Fibroblast of skin of abdomen (primary cell): ENCODE measurements at regions not wholly inside any gene's neighbourhood (a gene's known extent, or its start where the extent isn't known, plus 50 kb on each side); places are given as distances from the start of the nearest gene placed in this dataset.
"Not testable (repeated sequence)": the region's sequence is repeated elsewhere in the genome, so short reads cannot be mapped to it uniquely, and the experiment has no call there.

Experiments
- DNase-seq: peaks from one replicate; pipeline ENCODE4 v3.0.0-alpha.2; 2013

- no peak for DNase-seq
These were observed 64.7 kb downstream of the DHCR7 start for GRCh38 chr11:71383461-71383860.

DNA sequence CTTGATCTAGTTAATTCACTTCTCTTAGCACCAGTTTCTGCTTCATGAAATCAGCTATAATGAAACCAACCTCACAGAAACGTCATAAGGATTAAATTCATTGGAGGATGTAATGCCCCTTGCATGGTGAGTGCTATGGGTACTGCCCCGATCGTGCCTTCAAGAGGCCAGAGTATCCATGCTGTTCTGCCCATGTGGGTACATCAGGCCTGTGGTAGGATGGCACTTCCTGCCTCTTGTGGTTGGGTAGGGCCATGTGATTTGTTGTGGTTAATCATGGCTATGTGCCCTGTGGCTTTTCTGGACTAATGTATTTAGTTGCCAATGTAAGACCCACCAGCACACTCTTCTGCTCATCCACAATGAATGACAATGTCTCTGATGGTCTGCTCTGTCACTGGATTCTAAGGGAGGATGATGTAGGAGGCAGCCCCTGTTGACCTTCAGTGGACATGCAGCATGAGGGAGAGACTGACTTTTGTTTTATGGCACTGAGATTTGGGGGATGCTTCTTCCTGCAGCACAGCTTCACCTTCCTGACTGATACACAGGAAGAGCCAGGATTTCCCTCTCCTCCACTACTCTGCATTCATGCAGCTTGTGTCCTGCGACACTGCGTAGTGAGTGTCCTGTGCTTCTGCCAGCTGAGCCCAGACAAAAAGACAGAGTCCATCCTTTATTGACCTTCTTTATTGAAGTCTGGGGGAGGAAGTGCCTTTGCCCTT is 66.2 kb downstream of the DHCR7 start:
- no peak for DNase-seq

GRCh38 chr11:71379701-71380100 is 68.5 kb downstream of the DHCR7 start:
- no peak for DNase-seq

DNA sequence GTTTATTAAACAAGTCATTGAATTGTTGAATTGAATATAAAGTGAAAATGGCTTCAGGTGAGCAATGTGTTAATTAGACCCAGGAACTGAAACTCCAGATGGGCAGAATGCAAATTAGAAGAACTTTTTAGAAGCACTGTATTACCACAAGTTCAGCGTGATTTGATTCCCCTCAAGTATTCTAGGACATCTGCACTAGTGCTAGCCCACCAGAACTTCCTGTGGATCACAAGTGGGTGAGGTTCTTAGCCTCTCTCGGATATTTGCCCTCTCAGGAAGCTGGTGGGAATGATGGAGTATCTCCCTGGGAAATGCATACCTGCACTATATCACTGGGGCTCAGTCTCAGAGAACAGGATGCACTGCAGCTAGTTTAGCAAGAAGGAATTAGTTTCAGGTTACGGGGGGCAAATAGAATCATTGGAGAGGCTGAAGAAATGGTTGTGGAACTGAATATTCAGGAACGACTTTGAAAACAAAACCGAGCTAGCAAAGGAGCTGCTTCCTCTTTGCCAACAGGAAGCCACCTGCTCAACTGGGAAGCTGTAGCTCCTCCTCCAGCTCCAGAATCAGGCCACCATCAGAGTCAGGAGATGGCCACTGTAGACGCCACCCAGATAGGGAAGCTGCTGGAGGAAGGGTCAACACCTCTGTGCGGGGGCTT is 74.3 kb downstream of the DHCR7 start:
- no peak for DNase-seq

DNA sequence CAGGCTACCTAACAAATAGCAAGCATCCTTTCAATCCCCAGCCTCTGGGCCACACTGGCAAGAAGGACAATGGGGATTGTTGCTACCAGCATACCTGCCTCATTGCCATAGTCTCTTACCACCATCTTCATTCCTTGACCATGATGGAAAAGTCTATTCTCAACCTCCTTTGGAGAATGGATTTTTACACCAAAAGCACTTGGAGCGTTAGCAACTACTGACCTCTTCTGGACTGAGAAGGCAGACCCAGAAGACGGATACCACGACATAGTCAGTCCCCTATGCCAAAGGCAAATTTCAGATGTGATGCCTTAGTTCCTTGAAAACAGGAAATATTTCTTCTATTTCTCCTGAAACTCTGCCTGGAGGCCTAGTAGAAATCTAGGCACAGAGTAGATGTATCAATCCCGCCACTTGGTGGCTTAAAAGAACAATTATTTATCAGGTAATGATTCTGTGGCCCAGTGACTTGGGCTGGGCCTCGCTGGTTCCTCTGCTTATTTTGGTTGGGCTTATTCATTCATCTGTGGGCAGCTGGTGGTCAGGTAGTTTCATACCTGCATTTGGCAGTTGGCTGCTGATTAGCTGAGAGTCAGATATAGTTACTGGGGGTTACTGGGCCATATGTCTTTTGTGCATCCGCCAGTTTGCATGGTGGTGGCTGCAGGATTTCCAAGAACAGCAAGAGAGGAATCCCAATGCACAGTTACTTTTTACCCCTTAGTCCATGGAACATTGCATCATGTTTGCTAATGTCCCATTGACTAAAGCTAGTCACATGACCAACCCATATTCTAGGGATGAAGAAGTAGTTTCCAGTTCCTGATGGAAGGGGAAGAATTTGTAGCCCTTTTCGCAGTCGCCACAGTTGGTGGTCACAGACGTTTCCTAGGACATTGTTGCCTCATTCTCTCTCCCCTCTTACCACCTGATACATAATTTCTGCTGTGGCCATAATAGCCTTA is 75.2 kb downstream of the DHCR7 start:
- DNase-seq: peak; percentile 4

DNA sequence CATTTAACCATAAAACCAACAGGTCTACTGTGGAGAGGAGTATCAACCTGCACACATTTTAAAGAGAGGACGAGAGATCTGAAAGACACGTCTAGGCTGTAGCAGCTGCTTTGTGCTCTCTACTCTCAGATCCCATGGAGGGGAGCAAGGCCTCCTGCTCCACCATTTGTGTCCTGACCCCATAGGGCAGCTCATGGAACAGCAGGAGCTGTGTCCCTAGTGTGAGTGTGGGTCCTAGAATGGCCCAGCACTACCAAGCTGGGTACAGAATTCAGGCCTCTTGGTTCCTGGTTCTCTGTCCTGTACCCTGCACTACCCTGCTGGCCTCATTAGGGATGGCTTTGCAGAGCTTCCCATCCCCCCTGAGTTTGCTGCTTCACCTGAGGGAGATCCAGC is 76.5 kb downstream of the DHCR7 start:
- DNase-seq: no peak

- DNase-seq: no peak
These were observed 77.1 kb downstream of the DHCR7 start for GRCh38 chr11:71370895-71371673.

DNA sequence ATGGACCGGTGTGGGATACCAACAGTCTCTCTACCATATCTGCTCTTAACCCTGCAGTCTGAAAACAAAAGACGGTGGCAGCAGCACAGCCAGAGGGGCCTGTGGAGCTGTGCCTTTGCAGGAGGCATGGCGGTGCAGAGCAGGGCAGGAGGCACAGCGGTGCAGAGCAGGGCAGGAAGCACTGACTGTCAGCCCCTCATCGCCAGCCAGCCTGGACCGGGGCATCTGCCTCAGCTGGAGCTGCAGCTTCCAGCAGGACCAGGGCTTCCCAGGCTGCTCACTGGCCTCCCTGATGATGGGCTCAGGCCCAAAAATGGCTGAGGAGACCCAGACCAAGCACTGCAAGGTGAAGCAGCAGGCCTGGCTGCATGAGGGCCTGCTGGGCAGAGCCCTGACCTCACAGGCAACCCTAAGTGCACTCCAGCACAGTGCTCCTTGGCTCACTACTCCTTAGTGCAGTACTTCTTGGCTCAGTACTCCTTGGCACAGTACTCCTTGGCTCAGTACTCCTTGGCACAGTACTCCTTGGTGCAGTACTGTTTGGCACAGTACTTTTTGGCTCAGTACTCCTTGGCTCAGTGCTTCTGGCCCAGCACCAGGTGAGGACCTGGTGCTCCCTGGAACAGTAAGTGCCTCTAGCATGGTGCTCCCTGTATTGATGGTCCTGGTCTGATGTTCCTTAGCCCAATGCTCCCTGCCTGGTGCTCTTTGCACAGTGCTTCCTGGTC is 78.0 kb downstream of the DHCR7 start:
- no peak for DNase-seq

DNA sequence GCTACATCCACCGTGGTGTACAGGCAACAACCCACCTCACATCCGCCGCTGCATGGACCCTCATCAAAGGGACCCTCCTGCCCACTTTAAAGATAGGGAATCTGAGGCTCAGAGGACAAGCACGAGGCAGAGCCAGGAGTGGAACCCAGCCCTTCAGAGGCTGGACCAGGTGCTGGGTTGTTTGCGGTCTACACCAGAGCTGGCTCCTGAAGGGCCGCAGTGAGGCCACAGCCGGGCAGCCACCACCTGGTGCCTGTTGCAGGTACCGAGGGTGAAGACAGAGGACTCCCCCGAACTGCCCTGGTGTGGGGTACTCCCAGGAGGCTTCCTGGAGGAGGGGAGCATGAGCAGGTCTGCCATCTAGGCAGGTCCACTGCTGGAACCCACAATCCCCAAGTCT is 78.8 kb downstream of the DHCR7 start:
- no peak for DNase-seq

DNA sequence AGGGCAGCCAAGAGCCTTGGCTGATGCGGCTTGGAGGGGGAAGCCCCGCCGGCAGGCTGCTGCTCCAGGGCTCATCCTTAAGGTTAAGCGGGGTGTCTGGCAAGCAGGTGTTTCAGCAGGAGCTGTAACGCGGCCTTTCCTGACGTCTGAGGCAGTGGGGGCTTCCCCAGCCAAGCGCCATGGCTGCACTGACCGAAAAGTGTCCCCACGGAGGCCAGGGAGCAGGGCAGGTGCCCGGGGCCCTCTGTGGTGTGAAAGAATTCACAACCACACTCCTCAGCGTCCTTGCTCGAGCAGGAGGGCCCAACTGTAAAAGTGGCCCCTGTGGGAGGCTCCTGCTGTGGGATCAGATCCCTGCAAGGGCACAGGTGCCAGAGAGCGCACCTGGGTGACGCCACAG is 79.2 kb downstream of the DHCR7 start:
- DNase-seq: no peak

- DNase-seq: no peak
These were observed 80.4 kb downstream of the DHCR7 start for GRCh38 chr11:71367756-71368155.

GRCh38 chr11:71367276-71367675 is 80.9 kb downstream of the DHCR7 start:
- not testable (repeated sequence) for DNase-seq

- no peak for DNase-seq
These were observed 82.1 kb downstream of the DHCR7 start for GRCh38 chr11:71366076-71366475.

GRCh38 chr11:71365626-71366025 is 82.6 kb downstream of the DHCR7 start:
- DNase-seq: no peak

GRCh38 chr11:71364806-71365205 is 83.4 kb downstream of the DHCR7 start:
- no peak for DNase-seq

GRCh38 chr11:71364176-71364671 is 84.0 kb downstream of the DHCR7 start:
- no peak for DNase-seq

DNA sequence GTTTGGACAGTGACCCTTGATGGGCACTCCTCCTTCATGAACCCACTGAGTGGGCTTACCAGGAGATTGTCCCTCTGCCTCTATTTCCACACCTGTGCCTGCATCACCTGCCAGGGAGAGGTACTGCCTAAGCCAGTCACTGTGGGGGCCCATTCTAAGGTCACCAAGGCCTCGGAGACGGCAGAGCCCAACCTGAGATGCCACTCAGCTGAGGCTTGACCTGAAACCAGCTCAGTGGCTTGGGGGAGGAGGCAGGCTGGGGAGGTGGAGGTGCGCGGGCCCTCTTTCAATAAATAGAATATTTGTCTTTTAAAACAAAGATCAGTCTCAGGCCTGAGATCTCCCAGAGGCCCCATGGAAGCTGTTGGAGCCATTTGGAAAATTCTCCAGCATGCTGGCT is 84.5 kb downstream of the DHCR7 start:
- DNase-seq: no peak

DNA sequence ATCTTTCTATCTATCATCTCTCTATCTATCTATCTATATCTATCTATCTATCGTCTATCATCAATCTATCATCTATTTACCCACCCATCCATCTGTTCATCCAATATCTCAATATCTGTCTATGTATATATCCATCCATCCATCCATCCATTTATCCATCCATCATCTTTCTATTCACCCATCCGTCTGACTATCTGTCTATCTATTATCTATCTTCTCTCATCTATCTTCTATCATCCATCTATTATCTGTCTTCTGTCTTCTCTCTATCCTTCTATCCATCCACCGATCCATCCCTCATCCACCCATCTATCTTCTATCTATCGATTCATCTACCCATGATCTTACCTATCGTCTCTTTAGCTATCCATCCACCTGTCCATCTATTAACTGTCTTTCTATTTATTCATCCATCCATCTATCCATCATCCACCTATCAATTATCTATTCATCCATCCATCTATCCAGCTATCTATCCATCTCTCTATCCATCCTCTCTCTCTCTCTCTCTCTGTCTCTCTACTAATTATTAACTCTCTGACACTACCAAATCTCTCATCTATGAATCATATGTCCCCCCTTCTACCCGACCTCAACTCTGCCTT is 89.1 kb downstream of the DHCR7 start:
- no peak for DNase-seq

DNA sequence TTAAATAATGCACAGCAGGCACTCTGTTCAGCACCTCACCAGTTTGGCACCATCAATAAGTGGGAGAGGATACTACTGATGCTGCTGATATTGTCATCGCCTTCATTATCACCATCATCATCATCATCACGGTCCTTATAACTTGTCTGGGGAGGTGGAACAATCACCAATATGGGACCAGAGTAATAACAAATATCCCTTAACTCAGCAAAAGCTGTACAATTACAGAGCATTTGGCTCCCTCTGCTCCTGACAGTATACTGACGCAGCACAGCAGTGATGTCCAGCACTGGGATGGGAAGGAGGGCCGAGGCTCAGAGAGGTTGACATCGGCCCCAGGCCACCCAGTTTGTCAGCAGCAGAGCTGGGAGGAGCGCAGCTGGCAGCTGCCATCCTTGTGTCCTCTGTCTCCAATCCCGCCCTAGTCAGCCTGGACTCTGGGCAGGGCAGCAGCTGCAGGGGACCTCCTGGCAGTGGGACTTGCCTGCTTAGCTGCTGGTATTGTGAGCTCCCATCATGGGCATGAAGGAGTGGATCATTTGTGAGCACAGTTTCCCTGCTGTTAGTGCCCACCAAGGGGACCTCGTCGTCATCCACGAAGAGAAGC is 90.0 kb downstream of the DHCR7 start:
- DNase-seq: no peak

DNA sequence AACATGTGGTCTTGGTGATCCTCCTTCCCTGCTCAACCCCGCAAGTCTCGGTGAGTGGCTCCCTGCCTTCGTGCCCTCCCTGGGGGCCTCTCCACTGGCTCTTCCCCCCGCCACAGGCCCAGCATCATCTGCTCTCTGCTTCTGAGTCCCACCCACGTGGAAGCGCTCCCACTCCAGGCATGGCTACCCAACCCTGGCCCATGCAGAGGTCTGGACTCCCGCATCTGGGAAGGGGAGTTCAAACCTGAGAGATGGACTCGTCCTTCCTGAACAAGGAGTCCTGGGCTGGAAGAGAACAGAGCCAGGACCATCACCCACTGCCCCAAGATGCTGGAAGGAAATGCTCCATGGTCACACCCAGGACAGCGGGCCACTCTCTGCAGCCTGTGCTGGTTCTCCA is 90.8 kb downstream of the DHCR7 start:
- no peak for DNase-seq

DNA sequence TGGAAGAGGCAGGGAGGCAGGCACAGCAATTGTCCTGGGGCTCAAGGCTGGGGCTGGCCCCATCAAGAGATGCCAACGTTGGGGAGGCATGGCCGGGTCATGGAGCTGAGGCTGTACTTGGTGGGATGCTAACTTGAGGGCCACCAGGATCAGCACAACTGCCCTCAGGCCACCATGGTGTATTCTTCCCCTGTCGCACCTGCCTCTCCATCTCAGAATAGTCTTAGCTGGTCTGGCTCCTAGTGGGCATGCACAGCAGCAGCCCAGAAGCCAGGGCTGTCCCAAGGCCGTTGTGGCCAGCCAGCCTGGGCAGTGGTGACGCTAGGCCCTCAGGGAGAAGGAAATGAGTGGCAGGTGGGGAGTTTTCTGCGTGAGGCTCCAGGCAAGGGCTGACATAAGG is 91.3 kb downstream of the DHCR7 start:
- no peak for DNase-seq
